Coronary artery (tissue), 2 donors: ENCODE measurements at regions not wholly inside any gene's neighbourhood (a gene's known extent, or its start where the extent isn't known, plus 50 kb on each side); places are given as distances from the start of the nearest gene placed in this dataset.
A peak's percentile ranks its signal among the peaks of the same experiment; 100 is the strongest.

ENCODE experiments used
- DNase-seq: peaks from one replicate; pipeline ENCODE4 v3.0.0-alpha.2; 2017; ENCODE audit warnings: low spot score
- H3K27ac ChIP-seq, 2 donors: fragments of 200-600 bp; sonication (generic); one replicate each; pipeline ENCODE4 v1.5.1; 2016 to 2019
- H3K4me3 ChIP-seq: fragments of 200-600 bp; sonication (generic); 2 replicates; pipeline ENCODE4 v1.5.1; 2016; ENCODE audit warnings: mild to moderate bottlenecking, moderate library complexity
- CTCF ChIP-seq: fragments of 200-600 bp; sonication (generic); IDR thresholded peaks from one replicate; pipeline ENCODE4 v1.5.1; 2019; ENCODE audit warnings: antibody characterized with exemption

GRCh38 chrX:150063138-150063518 is 124.8 kb upstream of the EOLA2 start:
- no peak for DNase-seq
- no peak for TF ChIP-seq CTCF
- Histone ChIP-seq H3K4me3 (no peak overlapping the region), H3K27ac (peak overlapping the region in 1 of 2 donors; percentile 5)

GRCh38 chrX:150063674-150064073 is 125.4 kb upstream of the EOLA2 start:
- Histone ChIP-seq H3K27ac (no peak overlapping the region), H3K4me3 (no peak overlapping the region)
- no peak for TF ChIP-seq CTCF
- no peak for DNase-seq

DNA sequence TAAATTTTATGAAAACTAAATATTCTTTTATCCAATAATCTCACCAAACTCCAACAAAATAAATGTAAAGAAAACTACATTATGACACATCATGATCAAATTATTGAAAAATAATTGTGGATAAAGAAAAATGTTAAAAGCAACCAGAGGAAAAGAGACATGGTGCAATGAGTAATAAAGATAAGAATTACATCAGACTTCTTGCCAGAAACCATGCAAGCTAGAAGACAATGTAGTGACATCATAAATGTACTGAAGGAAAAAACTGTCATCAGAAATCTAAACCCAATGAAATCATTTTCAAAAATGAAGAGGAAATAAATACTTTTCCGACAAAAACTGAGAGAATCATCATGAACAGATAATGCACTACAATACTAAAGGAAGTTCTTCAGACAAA is 135.9 kb upstream of the EOLA2 start:
- no peak overlapping the region for H3K4me3 ChIP-seq
- TF ChIP-seq CTCF: no peak
- no peak overlapping the region for H3K27ac ChIP-seq
- no peak for DNase-seq

DNA sequence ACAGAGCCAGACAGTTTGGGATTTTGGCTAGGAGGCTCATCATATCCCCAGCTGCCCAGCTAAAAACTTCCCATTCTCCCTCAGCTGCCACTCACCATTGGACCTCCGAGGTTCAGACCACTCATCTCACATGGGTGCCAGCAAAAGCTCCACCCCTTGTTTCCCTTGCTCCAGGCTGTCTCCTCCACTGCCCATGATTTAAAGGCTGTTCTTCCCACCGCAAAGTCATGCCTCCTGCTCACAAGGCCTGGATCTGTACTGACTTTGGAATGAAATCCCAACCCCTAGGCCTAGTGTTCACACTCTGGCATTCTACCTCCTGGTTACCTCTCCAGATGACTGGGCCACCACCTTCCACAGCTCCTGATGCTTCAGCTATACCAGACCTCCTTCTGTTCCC is 142.2 kb upstream of the EOLA2 start:
- Histone ChIP-seq H3K4me3 (no peak overlapping the region), H3K27ac (no peak overlapping the region)
- DNase-seq: no peak
- TF ChIP-seq CTCF: no peak

- H3K27ac ChIP-seq: no peak overlapping the region
- no peak overlapping the region for H3K4me3 ChIP-seq
- no peak for TF ChIP-seq CTCF
- no peak for DNase-seq
These were observed 142.8 kb upstream of the EOLA2 start for GRCh38 chrX:150081076-150081475.

- Histone ChIP-seq H3K27ac (peak overlapping the region; percentile 15 to 70), H3K4me3 (peak overlapping the region; percentile 29)
- no peak for DNase-seq
These were observed 146.4 kb upstream of the EOLA2 start for GRCh38 chrX:150084496-150085229.

More at GRCh38 chrX:150084496-150085229, 146.4 kb upstream of the EOLA2 start:
- TF ChIP-seq CTCF: no peak
